ENCODE measurements at regions not wholly inside any gene's neighbourhood (a gene's known extent, or its start where the extent isn't known, plus 50 kb on each side); places are given as distances from the start of the nearest gene placed in this dataset.
"Not testable (repeated sequence)": the region's sequence is repeated elsewhere in the genome, so short reads cannot be mapped to it uniquely, and the experiment has no call there.

DNA sequence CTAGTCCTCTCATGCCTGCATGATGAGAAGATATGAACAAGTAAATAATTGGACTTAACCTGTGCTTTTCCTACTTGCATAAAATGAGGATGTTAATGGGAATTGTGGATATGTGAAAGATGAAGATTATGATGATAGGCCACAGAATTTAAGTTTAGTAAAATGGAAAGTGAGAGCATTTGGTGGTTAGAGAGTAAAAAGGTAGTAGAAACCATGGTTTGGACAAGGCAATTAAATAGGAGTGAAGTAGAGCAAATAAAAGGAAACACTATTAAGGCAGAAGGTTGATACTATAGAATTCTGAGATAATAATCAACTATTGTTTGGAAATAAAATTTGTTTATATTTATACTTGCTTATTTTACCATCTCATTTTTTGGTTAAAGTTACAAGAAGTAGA is 1162.5 kb downstream of the MRPL39 start:
- DNase-seq: no peak

- DNase-seq: no peak
These were observed 1171.0 kb downstream of the MRPL39 start for GRCh38 chr21:24436236-24436635.

GRCh38 chr21:24428591-24429199 is 1178.6 kb downstream of the MRPL39 start:
- DNase-seq: no peak

GRCh38 chr21:24424776-24425175 is 1182.5 kb downstream of the MRPL39 start:
- no peak for DNase-seq

- no peak for DNase-seq
These were observed 1183.7 kb downstream of the MRPL39 start for GRCh38 chr21:24423546-24423945.

- DNase-seq: no peak
These were observed 1186.6 kb downstream of the MRPL39 start for GRCh38 chr21:24420689-24421088.

GRCh38 chr21:24419641-24420040 is 1187.6 kb downstream of the MRPL39 start:
- not testable (repeated sequence) for DNase-seq

- DNase-seq: no peak
These were observed 1188.6 kb downstream of the MRPL39 start for GRCh38 chr21:24418671-24419070.

GRCh38 chr21:24411429-24411828 is 1195.9 kb downstream of the MRPL39 start:
- no peak for DNase-seq

- no peak for DNase-seq
These were observed 1204.1 kb downstream of the MRPL39 start for GRCh38 chr21:24403221-24403620.

GRCh38 chr21:24395320-24395923 is 1211.9 kb downstream of the MRPL39 start:
- DNase-seq: no peak

GRCh38 chr21:24375201-24375600 is 1232.1 kb downstream of the MRPL39 start:
- no peak for DNase-seq

DNA sequence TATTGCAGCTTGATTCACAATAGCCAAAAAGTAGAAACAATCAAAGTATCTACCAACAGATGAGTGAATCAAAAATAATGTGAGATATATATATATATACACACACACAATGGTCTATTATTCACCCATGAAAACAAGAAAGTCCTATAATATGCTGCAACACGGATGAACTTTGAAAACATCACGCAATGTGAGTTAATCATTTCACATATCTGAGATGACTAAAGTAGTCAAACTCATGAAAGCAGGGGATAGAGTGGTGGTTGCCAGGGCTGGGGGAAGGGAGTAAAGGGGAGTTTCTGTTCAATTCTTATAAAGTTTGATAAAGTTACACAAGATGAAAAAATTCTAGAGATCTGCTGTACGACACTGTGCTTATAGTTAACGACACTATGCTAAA is 1234.8 kb downstream of the MRPL39 start:
- no peak for DNase-seq

DNA sequence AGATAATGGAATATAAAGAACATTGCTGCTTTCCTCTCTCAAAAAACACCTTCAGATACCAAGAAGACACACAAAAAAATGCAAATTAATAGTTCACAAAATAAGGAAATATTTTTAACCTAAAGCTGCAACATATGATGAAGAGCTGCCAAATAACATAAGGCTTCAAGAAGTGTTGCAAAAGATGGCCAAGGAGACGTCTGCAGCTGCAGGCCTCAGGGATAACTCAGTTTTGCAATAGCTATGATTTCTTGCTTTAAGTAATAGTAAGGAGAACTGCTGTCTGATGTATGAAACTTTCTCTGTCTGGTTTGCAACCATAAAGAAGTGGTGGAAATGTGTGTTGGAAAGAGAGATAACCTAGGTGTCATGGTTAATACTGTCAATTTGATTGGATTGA is 1237.5 kb downstream of the MRPL39 start:
- DNase-seq: no peak

DNA sequence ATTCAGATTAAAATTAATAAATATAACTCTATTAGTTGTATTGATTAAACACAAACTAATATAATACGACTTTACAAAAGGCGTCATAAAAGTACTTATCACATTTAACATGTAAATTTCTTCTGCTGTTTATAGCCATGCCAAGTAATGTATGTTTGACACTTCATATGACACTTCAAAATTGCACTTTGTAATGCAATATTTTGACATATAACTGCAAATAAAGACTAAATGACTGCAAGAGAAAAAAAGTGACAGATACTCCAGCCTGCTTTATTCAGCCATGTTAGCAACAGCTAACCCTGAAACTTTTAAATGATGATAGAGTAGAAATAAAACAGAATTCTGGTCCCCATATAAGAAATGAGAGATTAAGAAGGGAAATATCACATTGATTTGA is 1238.0 kb downstream of the MRPL39 start:
- no peak for DNase-seq

DNA sequence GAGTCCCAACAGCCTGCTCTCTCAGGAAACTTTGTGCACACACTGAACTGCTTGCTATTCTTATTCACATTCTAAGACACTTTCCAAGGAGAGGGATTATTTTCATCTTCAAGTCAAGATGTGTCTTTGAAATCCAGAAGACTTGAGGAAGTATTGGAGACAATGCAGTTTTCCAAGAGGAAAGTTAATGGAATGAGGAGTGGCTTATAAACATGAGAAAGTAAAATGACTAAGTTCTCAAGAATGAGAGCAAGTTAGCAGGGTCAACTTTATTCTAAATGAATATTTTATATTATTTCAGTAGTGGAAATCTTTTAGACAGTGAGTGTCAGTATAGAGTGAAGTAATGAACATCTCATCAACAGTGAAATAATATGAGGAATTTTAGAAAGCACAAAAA is 1239.3 kb downstream of the MRPL39 start:
- DNase-seq: no peak

- no peak for DNase-seq
These were observed 1253.8 kb downstream of the MRPL39 start for GRCh38 chr21:24353492-24353891.

DNA sequence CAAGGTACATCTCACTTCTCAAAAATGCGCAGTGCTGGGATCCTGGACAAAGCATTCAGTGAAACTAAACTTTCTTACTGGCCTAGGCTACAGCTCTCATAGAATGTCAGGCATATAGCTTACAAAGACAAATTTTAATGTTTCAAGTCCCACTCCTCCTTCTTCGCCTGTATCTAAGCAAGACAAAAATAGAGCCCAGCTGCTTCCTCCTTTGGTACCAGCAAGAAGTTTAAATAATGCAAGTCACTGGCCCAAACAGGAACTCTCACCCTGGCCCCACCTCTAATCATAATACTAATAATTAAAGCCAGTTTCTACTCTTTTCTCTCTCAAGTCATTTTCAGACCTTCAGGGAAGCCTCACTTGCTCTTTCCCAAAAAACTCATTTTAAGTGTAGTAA is 1267.9 kb downstream of the MRPL39 start:
- DNase-seq: no peak

GRCh38 chr21:24336491-24336890 is 1270.8 kb downstream of the MRPL39 start:
- no peak for DNase-seq

DNA sequence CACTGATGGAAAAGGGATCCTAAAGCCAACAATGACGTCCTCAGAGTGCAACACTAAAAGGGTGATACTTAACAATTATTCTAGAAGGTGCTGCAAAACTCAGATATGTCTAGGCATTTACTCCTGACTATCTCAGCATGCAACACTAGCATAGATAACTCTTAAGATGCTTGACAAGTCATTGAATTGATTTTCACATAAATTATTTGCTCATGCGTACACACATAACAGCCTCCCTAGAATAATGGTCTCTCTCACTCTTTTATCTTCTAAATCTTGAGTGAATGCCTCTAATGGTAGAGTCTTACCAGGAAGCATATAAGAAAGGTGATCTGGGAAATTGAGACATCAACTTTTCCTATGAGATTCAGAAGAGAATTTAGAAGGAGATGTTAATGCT is 1283.7 kb downstream of the MRPL39 start:
- DNase-seq: no peak

GRCh38 chr21:24316277-24316922 is 1290.9 kb downstream of the MRPL39 start:
- no peak for DNase-seq

GRCh38 chr21:24310788-24311187 is 1296.5 kb downstream of the MRPL39 start:
- no peak for DNase-seq

GRCh38 chr21:24308183-24308582 is 1299.1 kb downstream of the MRPL39 start:
- DNase-seq: no peak

DNA sequence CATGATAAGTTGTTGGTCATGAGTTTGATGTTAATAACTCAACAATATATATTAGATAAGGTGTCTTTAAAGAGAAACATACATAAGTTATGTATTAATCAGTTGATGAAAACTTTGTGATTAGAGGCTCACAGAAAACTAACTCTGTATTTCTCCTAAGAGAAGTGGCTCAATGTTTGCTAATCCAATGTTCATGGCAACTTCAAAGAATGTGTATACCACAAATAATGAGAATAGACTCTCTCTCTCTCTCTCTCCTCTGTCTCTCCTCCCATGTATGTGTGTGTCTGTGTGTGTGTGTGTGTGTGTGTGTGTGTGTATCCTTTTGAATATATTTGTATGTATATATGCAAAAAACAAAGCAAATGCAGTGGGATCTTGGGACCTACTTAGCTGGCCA is 1304.9 kb downstream of the MRPL39 start:
- no peak for DNase-seq

GRCh38 chr21:24298040-24298439 is 1309.2 kb downstream of the MRPL39 start:
- no peak for DNase-seq

All from NCI-H510A treated with DMSO at 0.1 percent for 48 hours (cell line).